ENCODE measurements at regions not wholly inside any gene's neighbourhood (a gene's known extent, or its start where the extent isn't known, plus 50 kb on each side); places are given as distances from the start of the nearest gene placed in this dataset.

DNA sequence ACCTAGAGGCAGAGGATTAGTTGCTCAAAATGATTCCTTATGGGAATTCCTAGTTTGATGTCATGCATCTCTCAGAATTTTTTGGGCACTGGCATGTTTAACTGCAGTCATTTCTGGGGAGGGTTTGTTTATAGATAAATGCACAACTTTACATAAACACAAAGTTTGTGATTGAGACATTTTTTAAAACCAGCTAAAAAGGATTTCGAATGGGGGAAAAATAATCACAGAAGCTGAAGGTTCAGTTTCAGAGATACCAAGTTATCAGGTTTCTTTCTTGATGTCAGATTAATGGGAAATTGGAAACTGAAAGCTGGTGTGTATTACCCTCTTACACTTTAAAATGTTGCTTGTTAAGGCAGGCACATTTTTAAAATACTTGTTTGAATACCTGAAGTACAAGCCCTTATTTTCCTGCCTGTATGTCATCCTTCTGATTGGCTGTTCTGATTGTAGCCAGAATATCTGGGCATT, 72.1 kb downstream of the DISP1 start:
- no peak for TF ChIP-seq POLR2A (IDR thresholded peaks at IDR 0.05; ENCODE audit: low read length)
- no peak for TF ChIP-seq GATA1 (IDR thresholded peaks at IDR 0.05; ENCODE audit: low read depth, low read length)

Measured in erythroblast (primary cell).